ENCODE measurements at regions not wholly inside any gene's neighbourhood (a gene's known extent, or its start where the extent isn't known, plus 50 kb on each side); places are given as distances from the start of the nearest gene placed in this dataset.
A peak's percentile ranks its signal among the peaks of the same experiment; 100 is the strongest.

GRCh38 chr13:103799028-103799427 is 732.8 kb upstream of the SLC10A2 start:
- Histone ChIP-seq H3K9me3 (ENCODE audit: low read length) (no peaks in the 10 kb centered on the region), H3K9ac (ENCODE audit: low read length) (no peak overlapping the region), H3F3A (ENCODE audit: insufficient read depth, low read length) (no peaks in the 10 kb centered on the region), H3K4me3 (ENCODE audit: low read depth, low read length, poor library complexity, severe bottlenecking) (no peak overlapping the region), H3K79me2 (ENCODE audit: insufficient read depth, low read length) (no peaks in the 10 kb centered on the region), H3K4me1 (ENCODE audit: insufficient read depth, low read length, severe bottlenecking) (no peaks in the 10 kb centered on the region), H3K36me3 (ENCODE audit: insufficient read depth, low read length) (no peaks in the 10 kb centered on the region), H2AFZ (ENCODE audit: low read length) (no peak overlapping the region), H4K20me1 (ENCODE audit: insufficient read depth, low read length) (no peaks in the 10 kb centered on the region), H3K27me3 (ENCODE audit: insufficient read depth, low read length) (no peaks in the 10 kb centered on the region), H3K9me2 (ENCODE audit: low read depth, low read length) (no peaks in the 10 kb centered on the region), H3K4me2 (ENCODE audit: low read length) (no peak overlapping the region), H3K27ac (ENCODE audit: low read depth, low read length, poor library complexity, severe bottlenecking) (no peak overlapping the region)
- TF ChIP-seq EZH2 (IDR thresholded peaks at IDR 0.05; ENCODE audit: borderline replicate concordance, low read length) (no peak), CTCF (IDR thresholded peaks at IDR 0.05; ENCODE audit: low read length) (0 out of 2 replicates have a peak, but pooled peaks have one; percentile 5)

GRCh38 chr13:103795892-103796478 is 729.8 kb upstream of the SLC10A2 start:
- Histone ChIP-seq H3F3A (ENCODE audit: insufficient read depth, low read length) (no peaks in the 10 kb centered on the region), H3K27ac (ENCODE audit: low read depth, low read length, poor library complexity, severe bottlenecking) (no peak overlapping the region), H3K36me3 (ENCODE audit: insufficient read depth, low read length) (no peaks in the 10 kb centered on the region), H3K9me2 (ENCODE audit: low read depth, low read length) (no peaks in the 10 kb centered on the region), H3K4me2 (ENCODE audit: low read length) (no peak overlapping the region), H3K79me2 (ENCODE audit: insufficient read depth, low read length) (no peaks in the 10 kb centered on the region), H3K9ac (ENCODE audit: low read length) (no peak overlapping the region), H3K4me3 (ENCODE audit: low read depth, low read length, poor library complexity, severe bottlenecking) (no peak overlapping the region), H3K27me3 (ENCODE audit: insufficient read depth, low read length) (no peaks in the 10 kb centered on the region), H3K4me1 (ENCODE audit: insufficient read depth, low read length, severe bottlenecking) (no peaks in the 10 kb centered on the region), H2AFZ (ENCODE audit: low read length) (no peak overlapping the region), H3K9me3 (ENCODE audit: low read length) (no peaks in the 10 kb centered on the region), H4K20me1 (ENCODE audit: insufficient read depth, low read length) (no peaks in the 10 kb centered on the region)
- no peak for TF ChIP-seq EZH2 (IDR thresholded peaks at IDR 0.05; ENCODE audit: borderline replicate concordance, low read length)
- no peak for TF ChIP-seq CTCF (IDR thresholded peaks at IDR 0.05; ENCODE audit: low read length)

- Histone ChIP-seq H3K9me2 (ENCODE audit: low read depth, low read length) (no peaks in the 10 kb centered on the region), H3K27ac (ENCODE audit: low read depth, low read length, poor library complexity, severe bottlenecking) (no peak overlapping the region), H3F3A (ENCODE audit: insufficient read depth, low read length) (no peaks in the 10 kb centered on the region), H4K20me1 (ENCODE audit: insufficient read depth, low read length) (no peaks in the 10 kb centered on the region), H3K4me3 (ENCODE audit: low read depth, low read length, poor library complexity, severe bottlenecking) (no peak overlapping the region), H2AFZ (ENCODE audit: low read length) (no peak overlapping the region), H3K4me1 (ENCODE audit: insufficient read depth, low read length, severe bottlenecking) (no peaks in the 10 kb centered on the region), H3K36me3 (ENCODE audit: insufficient read depth, low read length) (no peaks in the 10 kb centered on the region), H3K9ac (ENCODE audit: low read length) (no peak overlapping the region), H3K27me3 (ENCODE audit: insufficient read depth, low read length) (no peaks in the 10 kb centered on the region), H3K9me3 (ENCODE audit: low read length) (no peaks in the 10 kb centered on the region), H3K4me2 (ENCODE audit: low read length) (no peak overlapping the region), H3K79me2 (ENCODE audit: insufficient read depth, low read length) (no peaks in the 10 kb centered on the region)
- no peak for TF ChIP-seq EZH2 (IDR thresholded peaks at IDR 0.05; ENCODE audit: borderline replicate concordance, low read length)
- TF ChIP-seq CTCF (IDR thresholded peaks at IDR 0.05; ENCODE audit: low read length), result no peak
These were observed 728.3 kb upstream of the SLC10A2 start for GRCh38 chr13:103794526-103794925.
